ENCODE measurements at regions not wholly inside any gene's neighbourhood (a gene's known extent, or its start where the extent isn't known, plus 50 kb on each side); places are given as distances from the start of the nearest gene placed in this dataset.

- Histone ChIP-seq H3K4me1 (no peaks in the 10 kb centered on the region), H3K4me3 (no peak overlapping the region), H3K9me3 (peaks cover 2% of the 10 kb centered on the region), H3K27ac (no peak overlapping the region), H3K27me3 (ENCODE audit: low read depth) (no peaks in the 10 kb centered on the region), H3K36me3 (no peaks in the 10 kb centered on the region)
- intact Hi-C loops (cut with DNase I), result no loop called here
- ATAC-seq (peak; percentile 50 to 55), DNase-seq (no peak)
- no peak for TF ChIP-seq CTCF (IDR thresholded peaks at IDR 0.05)
Measured at GRCh38 chr5:35458824-35459207, 158.8 kb upstream of the SPEF2 start.

GRCh38 chr5:35457912-35458823, 159.5 kb upstream of the SPEF2 start:
- Histone ChIP-seq H3K27ac (no peak overlapping the region), H3K9me3 (peaks cover 2% of the 10 kb centered on the region), H3K27me3 (ENCODE audit: low read depth) (no peaks in the 10 kb centered on the region), H3K4me3 (no peak overlapping the region), H3K4me1 (no peaks in the 10 kb centered on the region), H3K36me3 (no peaks in the 10 kb centered on the region)
- TF ChIP-seq CTCF (IDR thresholded peaks at IDR 0.05), result no peak
- intact Hi-C loops (cut with DNase I), result no loop called here
- DNase-seq, result no peak
- no peak for ATAC-seq

- no peaks in the 10 kb centered on the region for H3K36me3 ChIP-seq
- H3K4me1 ChIP-seq, result no peaks in the 10 kb centered on the region
- no peak for ATAC-seq
- H3K4me3 ChIP-seq, result no peak overlapping the region
- H3K27ac ChIP-seq, result no peak overlapping the region
- TF ChIP-seq CTCF (IDR thresholded peaks at IDR 0.05), result no peak
- intact Hi-C loops (cut with DNase I), result no loop called here
- H3K27me3 ChIP-seq (ENCODE audit: low read depth), result no peaks in the 10 kb centered on the region
- no peak for DNase-seq
- peaks cover 2% of the 10 kb centered on the region for H3K9me3 ChIP-seq
Measured at GRCh38 chr5:35456506-35456905, 161.2 kb upstream of the SPEF2 start.

GRCh38 chr5:35454011-35454525, 163.6 kb upstream of the SPEF2 start:
- no peaks in the 10 kb centered on the region for H3K4me1 ChIP-seq
- intact Hi-C loops (cut with DNase I), result no loop called here
- H3K4me3 ChIP-seq, result no peak overlapping the region
- no peaks in the 10 kb centered on the region for H3K36me3 ChIP-seq
- TF ChIP-seq CTCF (IDR thresholded peaks at IDR 0.05), result no peak
- no peaks in the 10 kb centered on the region for H3K27me3 ChIP-seq (ENCODE audit: low read depth)
- H3K27ac ChIP-seq, result no peak overlapping the region
- no peak for DNase-seq
- H3K9me3 ChIP-seq, result peaks cover 2% of the 10 kb centered on the region
- no peak for ATAC-seq

GRCh38 chr5:35443803-35444595, 173.7 kb upstream of the SPEF2 start:
- intact Hi-C loops (cut with DNase I), result no loop called here
- no peaks in the 10 kb centered on the region for H3K27me3 ChIP-seq (ENCODE audit: low read depth)
- DNase-seq, result no peak
- no peak for ATAC-seq
- no peak overlapping the region for H3K27ac ChIP-seq
- H3K4me3 ChIP-seq, result no peak overlapping the region
- TF ChIP-seq CTCF (IDR thresholded peaks at IDR 0.05), result no peak
- no peaks in the 10 kb centered on the region for H3K9me3 ChIP-seq
- H3K4me1 ChIP-seq, result no peaks in the 10 kb centered on the region
- no peaks in the 10 kb centered on the region for H3K36me3 ChIP-seq

Measured in lower lobe of right lung (tissue), 2 donors.